ENCODE measurements at regions not wholly inside any gene's neighbourhood (a gene's known extent, or its start where the extent isn't known, plus 50 kb on each side); places are given as distances from the start of the nearest gene placed in this dataset.

GRCh38 chr20:52425253-52425652 is 233.7 kb upstream of the ZFP64 start:
- no peak for TF ChIP-seq POLR2AphosphoS5 (IDR thresholded peaks at IDR 0.05; ENCODE audit: borderline replicate concordance, low read depth, low read length)
- TF ChIP-seq EZH2 (IDR thresholded peaks at IDR 0.05) = no peak

Measured in SK-N-MC (cell line).